Central memory CD8-positive, alpha-beta T cell (primary cell): ENCODE measurements at regions not wholly inside any gene's neighbourhood (a gene's known extent, or its start where the extent isn't known, plus 50 kb on each side); places are given as distances from the start of the nearest gene placed in this dataset.
"Not testable (repeated sequence)": the region's sequence is repeated elsewhere in the genome, so short reads cannot be mapped to it uniquely, and the experiment has no call there.

Experiments
- ATAC-seq: fragments of 150-1000 bp; cut with Tn5 transposase; replicated peaks from 2 replicates; pipeline ENCODE4 v1.10.0; 2022; ENCODE audit warnings: mild to moderate bottlenecking, moderate FRiP score, moderate number of reproducible peaks; ENCODE audit not compliant: poor library complexity, severe bottlenecking; ENCODE audit errors: extremely low read depth
- DNase-seq, 2 donors: peaks; one replicate each; pipeline ENCODE4 v3.0.0; 2021; ENCODE audit warnings: low spot score in 2 of 2
- H3K27ac Mint-ChIP-seq: one replicate; pipeline ENCODE4 v1.8.0; 2022; ENCODE audit warnings: low read depth, mild to moderate bottlenecking, moderate library complexity, mixed read lengths
- H3K27me3 Mint-ChIP-seq: one replicate; pipeline ENCODE4 v1.8.0; 2022; ENCODE audit warnings: mixed read lengths
- H3K36me3 Mint-ChIP-seq: one replicate; pipeline ENCODE4 v1.8.0; 2022; ENCODE audit warnings: mild to moderate bottlenecking, moderate library complexity, mixed read lengths; ENCODE audit not compliant: insufficient read depth
- H3K4me1 Mint-ChIP-seq: one replicate; pipeline ENCODE4 v1.8.0; 2022; ENCODE audit warnings: mixed read lengths
- H3K4me3 Mint-ChIP-seq: one replicate; pipeline ENCODE4 v1.8.0; 2022; ENCODE audit warnings: mild to moderate bottlenecking, moderate library complexity, mixed read lengths
- H3K9me3 Mint-ChIP-seq: one replicate; pipeline ENCODE4 v1.8.0; 2022; ENCODE audit warnings: mixed read lengths

DNA sequence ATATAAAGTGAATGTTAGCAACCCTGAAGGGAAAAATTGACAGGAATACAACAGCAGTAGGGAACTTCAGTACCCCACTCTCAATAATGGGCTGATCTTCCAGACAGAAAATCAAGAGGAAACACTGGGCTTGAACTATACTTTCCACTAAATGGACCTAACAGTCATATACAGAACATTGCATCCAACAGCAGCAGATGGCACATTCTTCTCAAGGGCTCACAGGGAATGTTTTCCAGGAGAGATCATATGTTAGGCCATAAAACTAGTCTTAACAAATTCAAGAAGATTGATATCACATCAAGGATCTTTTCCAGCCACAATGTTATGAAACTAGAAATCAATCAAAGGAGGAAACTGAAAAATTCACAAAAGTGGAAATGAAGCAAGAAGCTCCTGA is 252.1 kb downstream of the GADD45G start:
- peaks cover 42% of the 10 kb centered on the region for H3K27me3 Mint-ChIP-seq
- not testable (repeated sequence) for H3K9me3 Mint-ChIP-seq, H3K27ac Mint-ChIP-seq

GRCh38 chr9:89859842-89860241 is 255.0 kb downstream of the GADD45G start:
- not testable (repeated sequence) for H3K4me1 Mint-ChIP-seq, H3K27ac Mint-ChIP-seq, H3K4me3 Mint-ChIP-seq, ATAC-seq, H3K36me3 Mint-ChIP-seq, H3K9me3 Mint-ChIP-seq, DNase-seq
- H3K27me3 Mint-ChIP-seq, result peaks cover 42% of the 10 kb centered on the region

More for the DNA sequence above, 252.1 kb downstream of the GADD45G start:
- not testable (repeated sequence) for ATAC-seq, H3K4me1 Mint-ChIP-seq, H3K36me3 Mint-ChIP-seq, H3K4me3 Mint-ChIP-seq, DNase-seq

DNA sequence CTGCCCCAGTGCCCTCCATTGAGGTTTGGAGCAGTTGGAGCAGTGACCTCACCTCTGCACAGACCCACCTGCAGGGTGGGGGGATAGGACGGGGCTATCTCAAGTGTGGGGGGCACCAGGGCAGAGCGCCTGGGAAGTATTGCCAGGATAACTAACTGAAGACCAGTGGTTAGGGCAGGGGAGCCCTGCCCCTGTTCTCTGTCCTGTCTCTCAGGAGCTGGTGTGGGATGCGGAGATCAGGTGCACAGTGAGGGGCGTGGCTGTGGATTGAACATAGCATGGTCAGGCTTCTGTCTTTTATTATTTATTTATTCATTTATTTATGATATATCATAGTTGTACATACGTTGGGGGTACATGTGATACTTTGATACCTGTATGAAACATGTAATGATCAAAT is 256.6 kb downstream of the GADD45G start:
- not testable (repeated sequence) for H3K4me1 Mint-ChIP-seq, ATAC-seq, H3K27ac Mint-ChIP-seq, H3K36me3 Mint-ChIP-seq, H3K9me3 Mint-ChIP-seq, DNase-seq, H3K4me3 Mint-ChIP-seq
- H3K27me3 Mint-ChIP-seq, result peaks cover 42% of the 10 kb centered on the region

DNA sequence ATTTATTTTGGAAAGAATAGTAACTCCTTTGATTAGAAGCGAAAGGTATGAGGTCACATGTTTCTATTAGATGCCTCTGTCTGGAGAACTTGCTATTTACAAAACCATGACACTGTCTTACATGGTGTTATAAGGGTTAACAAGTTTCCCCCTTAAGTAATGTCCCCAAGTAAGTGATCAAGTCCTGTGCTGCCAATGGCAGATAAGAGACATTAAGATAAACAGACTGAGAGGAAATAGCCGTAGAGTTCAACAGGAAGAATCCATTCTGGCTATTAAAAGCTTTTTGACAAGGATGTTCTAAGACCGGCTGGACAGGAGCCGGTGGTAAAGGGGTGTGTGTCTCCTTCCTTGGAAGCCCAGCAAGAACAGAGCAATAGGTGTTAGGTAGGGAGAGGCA is 257.5 kb downstream of the GADD45G start:
- Mint-ChIP-seq H3K27me3 (peaks cover 38% of the 10 kb centered on the region), H3K9me3 (no peaks in the 10 kb centered on the region), H3K27ac (no peak overlapping the region), H3K4me3 (no peak overlapping the region), H3K4me1 (peaks cover 5% of the 10 kb centered on the region), H3K36me3 (peaks cover 2% of the 10 kb centered on the region)
- ATAC-seq (no peak), DNase-seq (no peak)

- peaks cover 2% of the 10 kb centered on the region for H3K36me3 Mint-ChIP-seq
- peaks cover 29% of the 10 kb centered on the region for H3K27me3 Mint-ChIP-seq
- DNase-seq, result no peak
- H3K27ac Mint-ChIP-seq, result no peak overlapping the region
- peaks cover 5% of the 10 kb centered on the region for H3K4me1 Mint-ChIP-seq
- H3K9me3 Mint-ChIP-seq, result no peaks in the 10 kb centered on the region
- no peak for ATAC-seq
- H3K4me3 Mint-ChIP-seq, result no peak overlapping the region
Measured at GRCh38 chr9:89863141-89863540, 258.3 kb downstream of the GADD45G start.

GRCh38 chr9:89863837-89864236 is 259.0 kb downstream of the GADD45G start:
- Mint-ChIP-seq H3K27ac (no peak overlapping the region), H3K9me3 (no peaks in the 10 kb centered on the region), H3K36me3 (peaks cover 2% of the 10 kb centered on the region), H3K4me1 (peaks cover 2% of the 10 kb centered on the region), H3K27me3 (peaks cover 22% of the 10 kb centered on the region), H3K4me3 (no peak overlapping the region)
- DNase-seq (no peak), ATAC-seq (no peak)

- peaks cover 2% of the 10 kb centered on the region for H3K36me3 Mint-ChIP-seq
- no peaks in the 10 kb centered on the region for H3K9me3 Mint-ChIP-seq
- no peak for ATAC-seq
- no peak for DNase-seq
- H3K27ac Mint-ChIP-seq, result no peak overlapping the region
- H3K4me1 Mint-ChIP-seq, result no peaks in the 10 kb centered on the region
- no peak overlapping the region for H3K4me3 Mint-ChIP-seq
- H3K27me3 Mint-ChIP-seq, result peaks cover 18% of the 10 kb centered on the region
Measured at GRCh38 chr9:89864257-89864656, 259.4 kb downstream of the GADD45G start.

GRCh38 chr9:89864731-89865130 is 259.9 kb downstream of the GADD45G start:
- Mint-ChIP-seq H3K36me3 (peaks cover 2% of the 10 kb centered on the region), H3K27me3 (peaks cover 14% of the 10 kb centered on the region), H3K27ac (no peak overlapping the region), H3K4me1 (no peaks in the 10 kb centered on the region), H3K4me3 (no peak overlapping the region), H3K9me3 (no peaks in the 10 kb centered on the region)
- ATAC-seq (no peak), DNase-seq (no peak)

- peaks cover 2% of the 10 kb centered on the region for H3K36me3 Mint-ChIP-seq
- DNase-seq, result no peak
- H3K27me3 Mint-ChIP-seq, result peaks cover 9% of the 10 kb centered on the region
- H3K4me3 Mint-ChIP-seq, result no peak overlapping the region
- no peak for ATAC-seq
- H3K9me3 Mint-ChIP-seq, result no peaks in the 10 kb centered on the region
- H3K4me1 Mint-ChIP-seq, result no peaks in the 10 kb centered on the region
- no peak overlapping the region for H3K27ac Mint-ChIP-seq
Measured at GRCh38 chr9:89865357-89865756, 260.5 kb downstream of the GADD45G start.

- H3K9me3 Mint-ChIP-seq, result no peaks in the 10 kb centered on the region
- H3K36me3 Mint-ChIP-seq, result peaks cover 2% of the 10 kb centered on the region
- H3K4me1 Mint-ChIP-seq, result no peaks in the 10 kb centered on the region
- peaks cover 3% of the 10 kb centered on the region for H3K27me3 Mint-ChIP-seq
- H3K4me3 Mint-ChIP-seq, result no peak overlapping the region
- no peak for DNase-seq
- H3K27ac Mint-ChIP-seq, result no peak overlapping the region
- ATAC-seq, result no peak
Measured at GRCh38 chr9:89865981-89866380, 261.2 kb downstream of the GADD45G start.

GRCh38 chr9:89866701-89867100 is 261.9 kb downstream of the GADD45G start:
- no peaks in the 10 kb centered on the region for H3K9me3 Mint-ChIP-seq
- H3K4me3 Mint-ChIP-seq, result no peak overlapping the region
- H3K27ac Mint-ChIP-seq, result no peak overlapping the region
- DNase-seq (no peak), ATAC-seq (no peak)
- no peaks in the 10 kb centered on the region for H3K4me1 Mint-ChIP-seq
- peaks cover 2% of the 10 kb centered on the region for H3K36me3 Mint-ChIP-seq
- no peaks in the 10 kb centered on the region for H3K27me3 Mint-ChIP-seq

GRCh38 chr9:89868100-89868499 is 263.3 kb downstream of the GADD45G start:
- no peak overlapping the region for H3K27ac Mint-ChIP-seq
- H3K36me3 Mint-ChIP-seq, result no peaks in the 10 kb centered on the region
- no peaks in the 10 kb centered on the region for H3K27me3 Mint-ChIP-seq
- no peak overlapping the region for H3K4me3 Mint-ChIP-seq
- no peak for DNase-seq
- no peaks in the 10 kb centered on the region for H3K4me1 Mint-ChIP-seq
- no peak for ATAC-seq
- no peaks in the 10 kb centered on the region for H3K9me3 Mint-ChIP-seq

GRCh38 chr9:89869793-89870580 is 265.2 kb downstream of the GADD45G start:
- no peak overlapping the region for H3K27ac Mint-ChIP-seq
- DNase-seq (no peak), ATAC-seq (no peak)
- H3K4me1 Mint-ChIP-seq, result no peaks in the 10 kb centered on the region
- H3K9me3 Mint-ChIP-seq, result no peaks in the 10 kb centered on the region
- H3K36me3 Mint-ChIP-seq, result no peaks in the 10 kb centered on the region
- H3K4me3 Mint-ChIP-seq, result no peak overlapping the region
- no peaks in the 10 kb centered on the region for H3K27me3 Mint-ChIP-seq
